GM21423 (cell line): ENCODE measurements at regions not wholly inside any gene's neighbourhood (a gene's known extent, or its start where the extent isn't known, plus 50 kb on each side); places are given as distances from the start of the nearest gene placed in this dataset.
A peak's percentile ranks its signal among the peaks of the same experiment; 100 is the strongest.

ENCODE experiments used
- ATAC-seq: cut with Tn5 transposase; IDR thresholded peaks from one replicate; pipeline ENCODE4 v1.9.1; 2021; ENCODE audit warnings: mild to moderate bottlenecking, moderate library complexity; ENCODE audit not compliant: unreplicated experiment

- no peak for ATAC-seq
Observed at GRCh38 chr13:76751278-76751677, 134.9 kb downstream of the KCTD12 start.

- no peak for ATAC-seq
Observed at GRCh38 chr13:76750126-76750525, 136.1 kb downstream of the KCTD12 start.

GRCh38 chr13:76745261-76746200 is 140.7 kb downstream of the KCTD12 start:
- peak; percentile 75 for ATAC-seq

GRCh38 chr13:76741624-76742023 is 144.6 kb downstream of the KCTD12 start:
- no peak for ATAC-seq

- no peak for ATAC-seq
Observed at GRCh38 chr13:76741046-76741445, 145.2 kb downstream of the KCTD12 start.

- ATAC-seq, result no peak
Observed at GRCh38 chr13:76738616-76739015, 147.6 kb downstream of the KCTD12 start.

GRCh38 chr13:76737526-76737925 is 148.7 kb downstream of the KCTD12 start:
- ATAC-seq, result no peak

GRCh38 chr13:76735641-76736040 is 150.6 kb downstream of the KCTD12 start:
- ATAC-seq, result no peak

- ATAC-seq, result no peak
Observed at GRCh38 chr13:76733671-76734070, 152.5 kb downstream of the KCTD12 start.

GRCh38 chr13:76732367-76732766 is 153.8 kb downstream of the KCTD12 start:
- ATAC-seq, result no peak

- no peak for ATAC-seq
Observed at GRCh38 chr13:76730220-76730619, 156.0 kb downstream of the KCTD12 start.

GRCh38 chr13:76729691-76730090 is 156.5 kb downstream of the KCTD12 start:
- ATAC-seq, result no peak

GRCh38 chr13:76725896-76726295 is 160.3 kb downstream of the KCTD12 start:
- ATAC-seq, result no peak

- no peak for ATAC-seq
Observed at GRCh38 chr13:76725211-76725610, 161.0 kb downstream of the KCTD12 start.

- ATAC-seq, result no peak
Observed at GRCh38 chr13:76724421-76724820, 161.8 kb downstream of the KCTD12 start.

GRCh38 chr13:76723551-76724232 is 162.5 kb downstream of the KCTD12 start:
- peak; percentile 62 for ATAC-seq

- ATAC-seq, result no peak
Observed at GRCh38 chr13:76722782-76723181, 163.4 kb downstream of the KCTD12 start.

- no peak for ATAC-seq
Observed at GRCh38 chr13:76720821-76721220, 165.4 kb downstream of the KCTD12 start.

- no peak for ATAC-seq
Observed at GRCh38 chr13:76720416-76720815, 165.8 kb downstream of the KCTD12 start.

- ATAC-seq, result no peak
Observed at GRCh38 chr13:76719955-76720354, 166.2 kb downstream of the KCTD12 start.

- ATAC-seq, result no peak
Observed at GRCh38 chr13:76717092-76717491, 169.1 kb downstream of the KCTD12 start.

- ATAC-seq, result no peak
Observed at GRCh38 chr13:76715621-76716020, 170.6 kb downstream of the KCTD12 start.
